ENCODE measurements at regions not wholly inside any gene's neighbourhood (a gene's known extent, or its start where the extent isn't known, plus 50 kb on each side); places are given as distances from the start of the nearest gene placed in this dataset.
A peak's percentile ranks its signal among the peaks of the same experiment; 100 is the strongest.
"Not testable (repeated sequence)": the region's sequence is repeated elsewhere in the genome, so short reads cannot be mapped to it uniquely, and the experiment has no call there.

DNA sequence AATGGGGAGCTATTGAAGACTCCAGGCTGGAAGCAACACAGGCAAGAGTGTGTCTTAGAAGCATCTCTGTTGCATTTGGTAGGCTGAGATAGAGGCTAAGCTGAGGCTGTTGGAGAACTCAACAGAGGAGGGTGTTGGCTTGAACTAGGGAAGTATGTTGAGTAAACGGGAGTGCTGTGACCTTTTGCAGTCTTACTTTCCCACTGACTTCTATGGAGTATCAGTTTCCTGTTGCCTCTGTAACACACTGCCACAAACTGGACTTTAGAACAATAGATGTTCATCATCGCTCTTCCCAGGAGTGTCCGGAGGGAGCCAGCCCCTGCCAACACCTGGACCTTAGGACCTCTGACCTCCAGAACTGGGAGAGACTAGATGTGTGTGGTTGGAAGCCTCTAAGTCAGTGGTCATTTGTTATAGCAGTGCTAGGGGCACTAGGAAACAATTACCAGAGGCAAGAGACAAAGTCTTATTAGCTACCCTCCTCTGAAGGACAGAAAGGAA lies 192.1 kb upstream of the ZNF469 start:
- intact Hi-C loops (cut with micrococcal nuclease); H2AFZ ChIP-seq (ENCODE audit: insufficient read depth, low read depth, low read length, poor library complexity, severe bottlenecking); H3K79me2 ChIP-seq (ENCODE audit: control insufficient read depth, insufficient read depth, low read length); H3K9me3 Mint-ChIP-seq (ENCODE audit: insufficient read depth); H3K36me3 ChIP-seq (replicated peaks in 1 of 2; ENCODE audit: control extremely low read depth in 1 of 2, control insufficient read depth in 1 of 2, extremely low read depth in 1 of 2, insufficient read depth in 2 of 2, low read length in 1 of 2); H3K4me1 Mint-ChIP-seq; H3K4me3 Mint-ChIP-seq; H3K4me2 ChIP-seq (replicated peaks; ENCODE audit: low read depth, low read length, poor library complexity, severe bottlenecking); CTCF ChIA-PET; H3K4me1 ChIP-seq (ENCODE audit: control insufficient read depth in 2 of 2, insufficient read depth in 2 of 2, low read length in 2 of 2); ATAC-seq (ENCODE audit: low read depth); H3K27ac ChIP-seq (ENCODE audit: low read length in 2 of 2); H3K27me3 Mint-ChIP-seq; H3K9ac ChIP-seq (ENCODE audit: low read length); H3K27ac Mint-ChIP-seq; H4K20me1 ChIP-seq (ENCODE audit: control insufficient read depth, insufficient read depth, low read length, poor library complexity, severe bottlenecking); POLR2A ChIA-PET; H3K27me3 ChIP-seq (replicated peaks in 1 of 4; ENCODE audit: control extremely low read depth in 1 of 4, control insufficient read depth in 3 of 4, insufficient read depth in 4 of 4, low read length in 3 of 4); DNase-seq; H3K4me3 ChIP-seq (ENCODE audit: control extremely low read depth in 1 of 5, extremely low read depth in 1 of 5, insufficient read depth in 1 of 5, low read depth in 2 of 5, low read length in 4 of 5): not testable (repeated sequence)
- WGBS (ENCODE audit: insufficient coverage), result no CpG with 5 or more reads among the region's 3 CpGs
- H3K9me3 ChIP-seq (ENCODE audit: control extremely low read depth in 1 of 3, control insufficient read depth in 2 of 3, insufficient read depth in 1 of 3, low read length in 2 of 3), result peaks cover 0 to 21% (median 0%) of the 10 kb centered on the region in 3 donors

- H3K9me3 Mint-ChIP-seq (ENCODE audit: insufficient read depth); CTCF ChIA-PET; H4K20me1 ChIP-seq (ENCODE audit: control insufficient read depth, insufficient read depth, low read length, poor library complexity, severe bottlenecking); H2AFZ ChIP-seq (ENCODE audit: insufficient read depth, low read depth, low read length, poor library complexity, severe bottlenecking); DNase-seq; H3K36me3 ChIP-seq (replicated peaks in 1 of 2; ENCODE audit: control extremely low read depth in 1 of 2, control insufficient read depth in 1 of 2, extremely low read depth in 1 of 2, insufficient read depth in 2 of 2, low read length in 1 of 2); H3K4me2 ChIP-seq (replicated peaks; ENCODE audit: low read depth, low read length, poor library complexity, severe bottlenecking); H3K27me3 Mint-ChIP-seq; intact Hi-C loops (cut with micrococcal nuclease); H3K4me3 Mint-ChIP-seq; H3K4me3 ChIP-seq (ENCODE audit: control extremely low read depth in 1 of 5, extremely low read depth in 1 of 5, insufficient read depth in 1 of 5, low read depth in 2 of 5, low read length in 4 of 5); H3K27ac Mint-ChIP-seq; H3K27ac ChIP-seq (ENCODE audit: low read length in 2 of 2); H3K79me2 ChIP-seq (ENCODE audit: control insufficient read depth, insufficient read depth, low read length); H3K9ac ChIP-seq (ENCODE audit: low read length); ATAC-seq (ENCODE audit: low read depth); H3K4me1 ChIP-seq (ENCODE audit: control insufficient read depth in 2 of 2, insufficient read depth in 2 of 2, low read length in 2 of 2); H3K27me3 ChIP-seq (replicated peaks in 1 of 4; ENCODE audit: control extremely low read depth in 1 of 4, control insufficient read depth in 3 of 4, insufficient read depth in 4 of 4, low read length in 3 of 4); H3K4me1 Mint-ChIP-seq; POLR2A ChIA-PET: not testable (repeated sequence)
- H3K9me3 ChIP-seq (ENCODE audit: control extremely low read depth in 1 of 3, control insufficient read depth in 2 of 3, insufficient read depth in 1 of 3, low read length in 2 of 3), result peaks cover 0 to 21% (median 0%) of the 10 kb centered on the region in 3 donors
- 97% methylated on average over 9 of the region's 9 CpGs for WGBS (ENCODE audit: insufficient coverage)
Measured at GRCh38 chr16:88191168-88191567, 191.6 kb upstream of the ZNF469 start.

DNA sequence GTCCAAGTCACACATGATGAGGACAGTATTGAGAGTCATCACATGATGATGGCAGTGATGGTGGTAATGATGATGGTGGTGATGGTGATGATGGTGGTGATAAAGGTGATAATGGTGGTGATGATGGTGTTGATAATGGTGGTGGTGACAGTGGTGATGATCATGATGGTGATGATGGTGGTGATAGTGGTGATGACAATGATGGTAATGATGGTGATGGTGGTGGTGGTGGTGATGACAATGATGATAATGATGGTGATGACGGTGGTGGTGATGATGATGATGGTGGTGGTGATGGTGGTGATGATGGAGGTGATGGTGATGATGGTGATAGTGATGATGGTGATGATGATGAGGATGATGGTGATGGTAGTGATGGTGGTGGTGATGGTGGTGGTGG lies 190.2 kb upstream of the ZNF469 start:
- Mint-ChIP-seq H3K4me1 (peaks cover 2% of the 10 kb centered on the region), H3K27me3 (peaks cover 5% of the 10 kb centered on the region), H3K4me3 (no peak overlapping the region), H3K9me3 (ENCODE audit: insufficient read depth) (peaks cover 4% of the 10 kb centered on the region), H3K27ac (peak overlapping the region; percentile 2)
- DNase-seq (no peak), ATAC-seq (ENCODE audit: low read depth) (no peak)
- H3K9me3 ChIP-seq (ENCODE audit: control extremely low read depth in 1 of 3, control insufficient read depth in 2 of 3, insufficient read depth in 1 of 3, low read length in 2 of 3), result peaks cover 0 to 21% (median 0%) of the 10 kb centered on the region in 3 donors
- no peak overlapping the region for H3K4me3 ChIP-seq (ENCODE audit: control extremely low read depth in 1 of 5, extremely low read depth in 1 of 5, insufficient read depth in 1 of 5, low read depth in 2 of 5, low read length in 4 of 5)
- TF ChIP-seq CTCF (IDR thresholded peaks at IDR 0.05) (no peak), EZH2 (IDR thresholded peaks at IDR 0.05; ENCODE audit: borderline replicate concordance, insufficient read depth, low read depth, low read length, poor library complexity, severe bottlenecking) (no peak)
- POLR2A ChIA-PET, result no interaction called here
- WGBS (ENCODE audit: insufficient coverage), result 100% methylated on average over 1 of the region's 1 CpG
- no peak overlapping the region for H3K27ac ChIP-seq (ENCODE audit: low read length in 2 of 2)
- H2AFZ ChIP-seq (ENCODE audit: insufficient read depth, low read depth, low read length, poor library complexity, severe bottlenecking), result no peak overlapping the region
- H3K27me3 ChIP-seq (replicated peaks in 1 of 4; ENCODE audit: control extremely low read depth in 1 of 4, control insufficient read depth in 3 of 4, insufficient read depth in 4 of 4, low read length in 3 of 4), result no peaks in the 10 kb centered on the region
- H3K9ac ChIP-seq (ENCODE audit: low read length), result no peak overlapping the region
- intact Hi-C loops (cut with micrococcal nuclease), result no loop called here
- CTCF ChIA-PET, result no interaction called here
- no peaks in the 10 kb centered on the region for H3K79me2 ChIP-seq (ENCODE audit: control insufficient read depth, insufficient read depth, low read length)
- no peak overlapping the region for H3K4me2 ChIP-seq (replicated peaks; ENCODE audit: low read depth, low read length, poor library complexity, severe bottlenecking)
- no peaks in the 10 kb centered on the region for H3K36me3 ChIP-seq (replicated peaks in 1 of 2; ENCODE audit: control extremely low read depth in 1 of 2, control insufficient read depth in 1 of 2, extremely low read depth in 1 of 2, insufficient read depth in 2 of 2, low read length in 1 of 2)
- H3K4me1 ChIP-seq (ENCODE audit: control insufficient read depth in 2 of 2, insufficient read depth in 2 of 2, low read length in 2 of 2), result no peaks in the 10 kb centered on the region
- H4K20me1 ChIP-seq (ENCODE audit: control insufficient read depth, insufficient read depth, low read length, poor library complexity, severe bottlenecking), result no peaks in the 10 kb centered on the region
